G401.6 (cell line): ENCODE measurements at regions not wholly inside any gene's neighbourhood (a gene's known extent, or its start where the extent isn't known, plus 50 kb on each side); places are given as distances from the start of the nearest gene placed in this dataset.
A peak's percentile ranks its signal among the peaks of the same experiment; 100 is the strongest.

ENCODE experiments used
- FAIRE-seq: peaks from 2 replicates; lab custom pipeline; 2012; peaks lifted over from hg19 to GRCh38; lab: Jason Lieb, UNC

DNA sequence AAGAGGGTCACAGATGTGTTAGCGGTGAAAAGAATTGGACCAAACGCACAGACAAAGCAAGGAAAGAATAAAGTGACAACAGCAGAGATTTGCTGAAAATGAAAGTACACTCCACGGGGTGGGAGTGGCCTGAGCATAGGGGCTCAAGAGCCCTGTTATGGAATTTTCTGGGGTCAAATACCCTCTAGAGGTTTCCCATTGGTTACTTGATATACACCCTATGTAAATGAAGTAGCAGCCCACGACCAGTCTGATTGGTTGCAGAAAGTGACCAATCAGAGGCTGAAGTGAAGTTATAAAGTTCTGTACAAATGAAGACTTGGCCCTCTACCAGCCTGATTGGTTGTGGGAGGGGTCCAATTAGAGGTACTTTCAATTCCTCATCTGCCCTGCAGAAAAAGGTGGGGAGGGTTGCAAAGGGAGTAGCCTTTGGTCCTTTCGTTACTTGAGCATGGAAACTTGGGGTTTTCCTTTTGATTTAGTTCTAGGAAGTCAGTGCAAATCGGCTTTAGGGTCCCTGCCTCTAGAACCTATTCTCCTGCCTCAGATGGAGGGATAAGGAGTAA lies 125.6 kb upstream of the PRPS1L1 start:
- FAIRE-seq = no peak

DNA sequence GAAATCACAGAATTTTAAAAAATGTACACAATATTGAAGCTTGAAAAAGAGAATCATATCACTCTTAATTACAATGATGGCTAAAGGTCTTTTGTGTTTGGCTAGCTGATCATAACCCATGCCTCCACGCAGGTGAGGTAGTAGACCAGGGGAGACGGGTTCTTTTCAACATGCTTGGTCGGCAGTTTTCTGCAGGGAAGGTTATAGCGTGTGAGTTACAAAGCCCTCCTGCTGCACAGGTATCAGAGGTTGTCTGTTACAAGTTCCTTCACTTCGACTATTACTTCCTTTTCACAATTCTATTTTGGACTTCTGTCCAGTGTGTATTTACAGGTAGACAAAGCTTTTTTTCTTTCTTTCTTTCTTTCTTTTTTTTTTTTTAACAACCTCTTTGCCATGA lies 127.1 kb upstream of the PRPS1L1 start:
- no peak for FAIRE-seq

DNA sequence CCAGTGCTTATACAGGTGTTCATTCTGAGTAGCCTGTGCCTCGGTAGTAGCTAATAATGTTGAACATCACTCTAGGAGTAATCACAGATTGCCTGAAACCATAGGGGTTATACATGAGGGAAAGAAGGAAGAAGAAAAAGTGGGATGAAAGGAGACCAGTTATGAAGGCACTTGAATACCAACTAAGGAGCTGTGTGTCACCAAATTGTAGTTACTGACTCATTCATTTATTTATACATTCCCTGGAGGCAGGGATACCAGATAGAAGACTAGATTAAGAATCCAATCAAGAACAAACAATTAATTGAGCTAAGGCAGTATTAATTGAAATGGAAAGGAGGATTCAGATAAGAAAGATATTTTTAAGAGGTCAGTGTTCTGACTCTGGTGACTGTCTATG lies 129.6 kb upstream of the PRPS1L1 start:
- no peak for FAIRE-seq

DNA sequence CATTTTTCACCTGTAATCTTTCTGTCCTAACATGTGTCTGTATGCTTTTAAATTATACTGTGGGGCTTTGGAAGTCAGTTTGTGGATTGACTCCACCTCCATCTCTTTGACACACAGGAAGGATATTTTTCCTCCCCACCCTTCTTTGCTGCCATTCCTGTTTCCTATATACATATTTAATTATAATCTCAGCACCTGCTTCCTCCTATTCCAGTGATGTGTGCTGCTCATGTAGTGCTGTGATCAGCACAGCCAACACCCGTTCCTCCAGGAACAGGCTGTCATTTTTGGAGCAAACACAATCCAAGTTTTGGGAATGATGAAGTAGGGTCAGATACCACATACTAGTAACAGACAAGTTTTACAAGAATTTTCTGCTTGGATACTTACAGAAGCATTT lies 135.0 kb upstream of the PRPS1L1 start:
- no peak for FAIRE-seq

DNA sequence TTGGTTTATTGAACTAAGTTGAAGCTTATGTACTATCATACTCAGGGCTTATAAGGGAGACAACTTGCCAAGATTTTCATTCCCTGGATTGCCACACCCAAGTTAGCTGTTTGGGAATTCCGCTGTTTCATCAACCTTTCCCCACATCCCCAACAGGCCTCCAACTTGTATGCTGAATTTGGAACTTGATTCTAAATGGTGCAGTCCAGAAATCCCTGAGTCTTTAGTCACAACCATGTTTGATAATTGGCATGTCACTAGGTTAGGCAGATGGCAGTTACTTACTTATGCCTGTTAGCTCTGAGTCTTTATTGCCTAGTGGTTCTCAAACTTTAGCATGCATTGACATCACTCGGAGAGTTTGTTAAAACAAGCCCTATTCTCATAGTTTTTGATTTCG lies 135.4 kb upstream of the PRPS1L1 start:
- FAIRE-seq = no peak

DNA sequence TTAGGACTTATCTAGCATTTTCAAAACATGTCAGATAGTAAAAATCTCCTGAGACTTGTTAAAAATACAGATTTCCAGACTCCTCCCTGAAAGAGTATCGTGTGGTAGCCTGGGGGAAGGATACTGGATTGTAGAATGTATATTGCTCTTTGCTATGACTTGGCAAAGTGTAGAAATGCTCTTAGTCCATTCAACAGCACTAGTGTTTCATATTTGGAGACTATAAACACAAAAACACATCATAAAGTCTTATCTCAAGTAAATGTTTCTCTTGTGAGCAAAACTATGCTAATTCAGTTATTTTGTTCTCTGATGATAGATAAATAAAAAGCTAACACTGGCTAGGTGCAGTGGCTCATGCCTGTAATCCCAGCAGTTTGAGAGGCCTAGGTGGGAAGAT lies 137.5 kb upstream of the PRPS1L1 start:
- no peak for FAIRE-seq

DNA sequence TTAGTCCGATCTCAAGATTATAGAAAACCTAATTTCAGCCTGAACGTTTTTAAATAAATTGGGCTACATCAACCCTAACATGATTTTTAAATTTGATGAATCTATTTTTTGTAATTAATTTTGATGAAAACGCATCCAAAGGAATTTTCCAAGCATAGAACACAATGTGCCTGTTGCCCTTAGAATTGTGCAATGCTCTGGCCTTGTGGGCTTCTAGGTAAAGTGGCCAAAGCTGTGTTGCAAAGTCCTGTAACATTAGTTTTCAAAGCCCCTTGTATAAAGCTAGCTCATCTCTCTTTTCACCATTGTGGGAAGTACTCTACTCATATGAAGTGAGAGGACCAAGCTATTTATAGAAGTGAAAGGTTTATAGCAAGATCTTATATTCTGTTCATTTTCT lies 138.4 kb upstream of the PRPS1L1 start:
- no peak for FAIRE-seq

DNA sequence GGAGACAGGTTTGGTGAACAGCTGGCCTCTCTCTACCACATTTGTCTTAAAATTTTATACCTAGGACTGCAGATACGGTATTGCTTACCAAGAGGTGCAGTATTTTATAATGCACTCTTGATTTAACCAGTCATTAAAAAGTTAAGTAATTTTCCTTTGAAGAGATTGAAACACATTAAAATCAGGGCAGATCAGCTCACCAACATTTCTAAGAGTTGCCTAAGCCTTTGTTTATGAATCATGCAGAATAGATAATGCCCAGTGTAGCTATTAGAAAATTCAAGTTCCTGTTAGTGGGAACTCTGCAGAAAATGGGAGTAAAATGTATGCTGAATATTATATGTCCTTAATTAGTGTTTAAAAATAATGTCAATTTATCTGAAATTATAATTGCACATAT lies 140.2 kb upstream of the PRPS1L1 start:
- FAIRE-seq = no peak

DNA sequence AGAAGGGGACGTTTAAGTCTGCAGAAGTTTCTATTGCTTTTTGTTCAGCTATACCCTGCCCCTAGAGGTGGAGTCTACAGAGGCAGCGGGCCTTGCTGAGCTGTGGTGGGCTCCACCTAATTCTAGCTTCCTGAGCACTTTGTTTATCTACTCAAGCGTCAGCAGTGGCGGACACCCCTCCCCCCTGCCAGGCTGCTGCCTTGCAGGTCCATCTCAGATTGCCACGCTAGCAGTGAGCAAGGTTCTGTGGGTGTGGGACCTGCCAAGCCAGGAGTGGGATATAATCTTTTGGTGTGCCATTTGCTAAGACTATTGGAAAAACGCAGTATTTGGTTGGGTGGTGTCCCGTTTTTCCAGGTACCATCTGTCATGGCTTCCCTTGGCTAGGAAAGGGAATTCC lies 147.3 kb upstream of the PRPS1L1 start:
- FAIRE-seq = no peak

DNA sequence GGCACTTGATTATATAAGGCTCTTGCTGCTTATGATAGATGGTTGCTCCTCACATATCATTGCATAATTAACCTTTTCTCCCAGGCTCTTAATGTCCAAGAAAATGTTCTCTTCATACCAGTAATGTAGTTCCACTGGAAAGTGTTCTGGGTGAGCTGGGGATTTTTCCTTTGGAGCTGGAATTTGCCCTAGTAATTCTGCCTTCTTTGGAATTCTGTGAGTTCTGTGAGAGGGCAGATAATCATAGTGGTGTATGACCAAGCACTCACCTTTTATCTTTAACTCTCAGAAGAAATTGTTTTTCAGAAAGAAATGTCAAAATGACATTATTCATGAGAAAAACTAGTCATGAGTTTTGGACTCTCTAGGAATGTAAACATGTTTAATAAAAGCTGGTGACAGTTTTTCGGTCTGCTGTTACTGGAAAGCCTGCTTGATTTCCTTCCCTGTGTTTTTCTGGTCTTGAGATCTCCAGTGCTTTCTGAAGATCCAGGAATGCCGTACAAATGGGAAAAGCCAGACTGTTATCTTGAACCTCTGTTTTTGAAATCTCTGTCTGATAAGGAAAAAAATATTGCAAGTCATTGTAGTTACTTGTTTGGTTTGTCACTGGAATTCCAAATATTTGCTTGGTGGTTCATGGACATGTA lies 148.3 kb upstream of the PRPS1L1 start:
- no peak for FAIRE-seq

DNA sequence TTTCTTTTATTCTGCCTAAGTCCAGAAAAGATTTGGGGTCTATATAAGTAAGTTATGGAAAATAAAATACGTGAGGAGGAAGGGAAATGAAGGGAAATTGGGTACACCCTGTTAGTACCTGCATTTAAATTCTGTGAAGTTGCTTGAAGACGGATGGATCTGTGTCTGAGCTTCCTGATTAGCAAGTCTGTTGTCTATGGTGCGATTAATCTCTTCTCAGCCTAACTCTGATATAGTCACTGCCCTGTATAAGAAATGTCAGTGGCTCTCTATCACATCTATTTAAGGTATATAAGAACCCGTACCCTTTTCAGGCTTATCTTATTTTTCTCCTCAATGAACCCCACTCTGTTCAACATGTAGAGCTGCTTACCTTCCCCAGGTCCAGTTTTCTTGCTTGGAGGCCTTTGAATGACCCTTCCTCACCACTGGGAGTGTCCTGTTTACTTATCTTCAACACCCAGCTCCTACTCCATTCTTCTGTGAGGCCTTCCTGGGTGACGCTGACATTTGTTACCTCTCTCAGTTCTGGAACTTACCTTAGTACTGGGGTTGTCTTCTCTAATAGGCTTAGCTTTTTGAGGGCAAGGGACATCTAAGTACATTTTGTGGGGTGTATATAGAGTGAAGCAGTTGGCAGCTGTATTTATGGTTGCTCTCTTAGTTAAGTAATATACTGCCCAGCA lies 149.6 kb upstream of the PRPS1L1 start:
- no peak for FAIRE-seq

DNA sequence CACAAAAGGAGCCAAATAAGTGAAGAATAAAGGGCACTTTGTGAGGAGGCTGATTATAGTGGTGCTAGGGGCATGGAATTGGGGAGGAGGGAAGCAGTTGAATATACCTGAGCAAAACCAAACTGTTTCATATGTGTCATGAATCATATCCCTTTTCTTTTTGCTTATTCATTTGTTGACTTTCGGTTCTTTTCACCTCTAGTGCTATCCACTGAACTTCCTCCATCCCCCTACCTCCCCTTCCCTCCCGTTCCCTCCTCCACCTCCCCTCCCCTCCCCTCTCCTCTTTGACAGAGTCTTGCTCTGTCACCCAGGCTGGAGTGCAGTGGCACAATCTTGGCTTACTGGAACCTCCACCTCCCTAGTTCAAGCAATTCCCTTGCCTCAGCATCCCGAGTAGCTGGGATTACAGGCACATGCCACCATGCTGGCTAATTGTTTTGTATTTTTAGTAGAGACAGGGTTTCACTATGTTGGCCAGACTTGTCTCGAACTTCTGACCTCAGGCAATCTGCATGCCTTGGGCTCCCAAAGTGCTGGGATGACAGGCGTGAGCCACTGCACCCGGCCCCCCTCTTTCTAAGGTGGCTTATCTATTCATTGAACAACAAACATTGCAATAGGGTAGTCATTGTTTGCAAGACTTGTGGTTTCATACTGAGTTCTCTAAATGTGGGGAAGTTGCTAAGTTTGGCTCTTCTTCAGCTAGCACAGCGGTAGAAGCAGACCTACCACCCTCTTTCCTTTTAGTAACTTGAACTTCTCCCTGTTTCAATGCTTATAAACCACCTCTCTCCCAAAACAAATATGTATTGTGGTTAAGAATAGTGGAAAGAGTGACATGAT lies 150.4 kb upstream of the PRPS1L1 start:
- FAIRE-seq = no peak

DNA sequence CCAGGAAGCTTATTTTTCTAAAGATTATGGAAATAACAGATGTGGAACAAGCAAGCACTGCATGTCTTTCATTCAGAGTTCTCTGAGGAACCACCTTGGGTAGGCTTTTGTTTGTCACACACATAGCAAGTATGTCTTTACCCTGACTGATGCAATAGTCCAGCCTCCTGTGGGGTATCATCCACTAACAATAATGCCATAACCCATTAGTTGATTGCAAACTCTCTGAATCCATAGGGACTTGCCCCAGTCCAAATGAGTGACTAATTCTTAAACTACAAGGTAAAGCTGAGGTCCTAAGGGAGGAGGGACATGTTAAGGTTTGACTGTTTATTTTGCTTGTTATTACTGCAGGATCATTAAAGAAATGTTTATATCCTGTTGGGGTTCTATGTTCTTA lies 151.4 kb upstream of the PRPS1L1 start:
- no peak for FAIRE-seq

DNA sequence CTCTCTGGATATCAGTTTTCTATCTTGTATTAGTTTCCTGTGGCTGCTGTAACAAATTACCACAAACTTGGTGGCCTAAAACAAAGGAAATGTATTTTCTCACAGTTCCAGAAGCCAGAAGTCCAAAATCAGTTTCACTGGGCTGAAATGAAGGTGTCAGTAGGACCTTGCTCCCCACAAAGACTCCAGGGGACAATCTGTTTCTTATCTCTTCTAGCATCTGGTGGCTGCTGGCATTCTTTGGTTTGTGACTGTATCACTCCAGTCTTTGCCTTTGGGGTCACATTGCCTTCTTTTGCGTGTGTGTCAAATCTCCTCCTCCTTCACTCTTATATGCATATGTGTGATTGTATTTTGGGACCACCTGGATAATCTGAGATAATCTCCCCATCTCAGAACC lies 153.0 kb upstream of the PRPS1L1 start:
- FAIRE-seq = no peak

DNA sequence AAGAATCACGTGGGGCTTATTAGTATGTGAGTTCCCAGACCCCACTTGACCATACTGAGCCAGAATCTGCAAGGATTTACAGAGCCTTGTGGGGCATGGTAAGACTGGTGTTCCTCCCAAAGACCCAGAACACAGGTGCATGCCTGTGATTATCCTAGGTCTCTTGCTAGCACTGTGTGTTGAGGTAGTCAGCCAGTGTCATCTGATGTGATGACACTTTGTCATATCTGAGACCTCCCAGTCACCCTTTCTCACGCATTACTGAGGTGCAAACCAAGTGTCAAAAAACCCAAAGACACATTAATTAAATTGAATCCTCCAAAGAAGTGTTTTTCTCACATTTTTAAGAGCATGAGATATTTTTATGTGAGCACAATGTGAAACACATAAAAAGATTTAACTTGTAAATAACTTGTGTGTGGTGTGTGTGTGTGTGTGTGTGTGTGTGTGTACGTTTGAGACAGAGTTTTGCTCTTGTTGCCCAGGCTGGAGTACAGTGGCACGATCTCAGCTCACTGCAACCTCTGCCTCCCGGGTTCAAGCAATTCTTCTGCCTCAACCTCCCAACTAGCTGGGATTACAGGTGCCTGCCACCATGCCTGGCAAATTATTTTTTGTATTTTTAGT lies 162.0 kb upstream of the PRPS1L1 start:
- no peak for FAIRE-seq

DNA sequence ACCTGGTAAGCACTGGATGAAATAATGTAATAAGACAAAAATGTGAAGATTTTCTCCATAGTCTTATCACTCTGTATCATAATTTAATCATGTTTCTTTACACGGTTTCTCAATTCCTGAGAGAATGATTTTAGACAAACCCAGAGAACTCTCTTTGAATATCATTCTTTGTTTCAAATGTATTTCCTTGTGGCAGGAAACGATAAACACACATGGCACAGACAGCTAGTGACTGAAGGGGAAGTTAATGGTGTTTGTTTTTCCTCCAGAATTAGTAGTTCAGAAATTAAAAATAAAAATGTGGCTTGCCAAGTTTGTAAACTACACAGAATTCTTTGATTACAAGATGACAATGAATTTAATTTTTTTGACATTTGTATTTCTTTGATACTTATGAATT lies 163.7 kb upstream of the PRPS1L1 start:
- FAIRE-seq = no peak

DNA sequence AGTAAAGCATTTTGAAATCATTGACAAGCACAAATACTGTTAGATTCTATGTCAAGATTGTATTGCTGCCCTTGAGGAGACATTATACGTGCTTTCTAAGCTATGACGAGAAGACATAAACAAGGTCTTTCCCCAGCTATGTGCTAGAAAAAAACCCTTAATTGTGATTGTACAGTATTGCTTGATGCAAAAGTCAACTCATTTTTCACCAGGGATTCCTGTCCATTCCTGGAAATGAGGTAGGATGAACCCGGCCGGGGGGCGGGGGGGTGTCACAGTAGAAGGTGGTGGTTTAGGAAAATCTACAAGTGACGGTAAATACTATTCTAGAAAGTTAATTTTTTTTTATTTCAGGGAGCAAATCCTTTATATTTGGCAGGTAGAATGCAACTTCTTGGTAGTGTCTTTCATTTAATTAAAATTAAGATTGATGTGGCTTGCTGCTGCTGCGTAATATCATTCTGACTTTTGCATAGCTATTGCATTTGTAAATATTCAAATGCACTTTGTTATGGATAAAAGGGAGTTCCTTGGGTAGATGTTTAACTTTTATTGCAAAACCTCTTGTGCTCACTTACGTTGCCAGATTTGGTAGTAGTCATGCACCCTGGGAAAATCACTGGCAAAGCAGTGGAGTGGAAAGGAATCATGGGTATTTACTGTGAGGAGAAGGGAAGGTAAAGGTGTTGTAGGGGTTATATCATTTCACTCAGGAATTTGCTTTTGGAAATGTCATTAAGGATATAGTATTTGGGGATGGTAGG lies 164.4 kb upstream of the PRPS1L1 start:
- no peak for FAIRE-seq

DNA sequence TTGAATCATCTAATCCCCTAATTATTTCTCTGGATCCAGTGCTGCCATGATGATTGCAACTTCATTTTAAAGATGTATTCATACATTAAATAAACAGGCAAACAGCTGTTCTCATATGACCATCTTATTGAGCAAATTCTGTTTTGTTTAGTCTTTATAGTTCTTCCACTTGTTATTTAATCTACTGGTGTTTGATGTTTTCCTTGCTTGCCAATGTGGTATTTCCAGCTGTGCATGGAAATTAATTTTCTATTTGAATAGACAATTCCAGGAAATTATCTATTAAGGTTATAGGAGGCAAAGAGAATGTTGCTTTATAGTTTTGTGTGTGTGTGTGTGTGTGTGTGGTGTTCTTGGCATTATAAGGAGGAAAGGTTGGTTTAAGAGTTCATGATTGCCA lies 167.0 kb upstream of the PRPS1L1 start:
- no peak for FAIRE-seq

DNA sequence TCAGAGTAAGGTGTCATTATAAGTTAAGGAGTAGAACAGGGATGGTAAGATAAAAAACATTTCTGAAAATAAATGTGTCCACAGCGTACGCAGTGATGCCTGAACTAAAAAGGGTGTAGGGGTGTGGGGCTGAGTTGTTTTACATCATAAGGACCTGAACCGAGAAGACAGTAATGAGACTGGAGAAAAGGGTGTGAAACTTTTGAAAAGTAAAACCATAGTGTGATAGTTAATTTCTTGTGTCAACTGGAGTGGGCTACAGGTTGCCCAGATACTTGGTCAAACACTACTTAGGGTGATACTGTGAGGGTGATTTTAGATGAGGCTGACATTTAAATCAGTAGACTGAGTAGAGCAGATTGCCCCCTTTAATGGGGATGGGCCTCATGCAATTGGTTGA lies 169.0 kb upstream of the PRPS1L1 start:
- FAIRE-seq = no peak

DNA sequence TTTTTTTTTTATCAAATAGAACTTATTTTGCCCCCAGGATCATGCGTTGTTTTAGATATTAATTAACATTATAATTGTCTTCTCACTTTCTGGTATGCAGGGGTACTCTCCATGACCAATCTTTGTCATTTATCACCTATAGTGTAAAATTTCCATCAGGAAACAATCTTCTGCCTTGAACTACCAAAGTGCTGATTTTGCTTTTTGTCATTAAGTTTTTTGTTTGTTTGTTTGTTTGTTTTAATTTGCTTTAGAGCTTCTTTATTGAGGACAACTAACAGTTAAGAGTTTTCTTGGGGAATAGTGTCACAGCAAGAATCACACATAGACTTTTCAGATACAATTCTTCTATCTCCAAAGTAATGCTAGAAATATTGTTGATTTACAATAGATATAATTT lies 171.2 kb upstream of the PRPS1L1 start:
- peak; percentile 33 for FAIRE-seq

DNA sequence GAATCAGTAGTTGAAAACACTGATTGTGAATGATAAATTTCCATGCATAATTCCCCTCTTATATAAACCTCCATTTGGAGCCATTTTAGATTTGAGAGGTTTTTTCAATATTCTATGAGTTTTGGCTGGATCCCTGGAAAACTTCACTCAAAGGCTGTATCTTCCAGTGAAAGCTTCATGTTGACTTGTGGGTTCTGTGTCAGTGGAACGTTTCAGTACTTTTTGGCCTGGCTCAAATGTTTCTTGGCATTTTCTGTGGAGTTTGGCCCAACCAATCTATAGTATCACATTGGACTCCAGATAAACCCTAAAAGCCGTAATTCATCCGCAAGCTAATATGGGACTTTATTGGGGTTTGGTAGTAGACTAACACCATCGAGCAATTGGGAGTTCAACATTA lies 172.6 kb upstream of the PRPS1L1 start:
- no peak for FAIRE-seq

DNA sequence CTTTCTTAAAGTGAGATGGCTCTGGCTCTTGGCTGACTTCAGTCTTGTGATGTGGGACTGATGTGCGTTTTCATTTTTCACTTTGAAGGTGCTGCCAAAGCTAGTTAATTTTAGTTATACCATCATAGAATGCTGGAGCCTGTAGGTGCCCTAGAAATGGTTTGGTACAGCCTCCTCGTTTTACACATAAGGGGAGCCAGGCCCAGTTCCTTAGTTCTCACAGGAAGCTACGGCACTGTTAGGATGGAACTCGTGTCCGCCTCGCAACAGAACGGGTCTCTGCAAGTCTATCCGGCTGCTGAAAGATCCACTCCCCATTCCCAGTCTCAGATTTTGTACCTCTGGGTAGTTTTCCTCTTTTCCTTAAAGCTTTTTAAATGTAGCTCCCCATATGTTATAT lies 173.2 kb upstream of the PRPS1L1 start:
- no peak for FAIRE-seq
